ENCODE measurements at regions not wholly inside any gene's neighbourhood (a gene's known extent, or its start where the extent isn't known, plus 50 kb on each side); places are given as distances from the start of the nearest gene placed in this dataset.

GRCh38 chr18:70491734-70492348, 203.0 kb downstream of the SOCS6 start:
- no peaks in the 10 kb centered on the region for H3K36me3 ChIP-seq
- DNase-seq: peak in 1 of 2 donors; percentile 58

GRCh38 chr18:70489986-70490933, 201.4 kb downstream of the SOCS6 start:
- Histone ChIP-seq H3K9me3 (no peaks in the 10 kb centered on the region), H3K4me3 (no peak overlapping the region), H3K4me1 (no peaks in the 10 kb centered on the region), H3K27me3 (peaks cover 0 to 4% of the 10 kb centered on the region in 2 donors), H3K36me3 (no peaks in the 10 kb centered on the region), H3K27ac (no peak overlapping the region)
- peak in 1 of 2 donors; percentile 37 for DNase-seq
- TF ChIP-seq CTCF (IDR thresholded peaks at IDR 0.05): peak; percentile 50 to 58
- intact Hi-C loops (cut with DNase I; ENCODE audit: low total_unique reads): no loop called here

More at GRCh38 chr18:70491734-70492348, 203.0 kb downstream of the SOCS6 start:
- Histone ChIP-seq H3K4me3 (no peak overlapping the region), H3K27ac (no peak overlapping the region), H3K27me3 (peaks cover 0 to 4% of the 10 kb centered on the region in 2 donors), H3K4me1 (no peaks in the 10 kb centered on the region), H3K9me3 (no peaks in the 10 kb centered on the region)
- TF ChIP-seq CTCF (IDR thresholded peaks at IDR 0.05): peak; percentile 46 to 59
- intact Hi-C loops (cut with DNase I; ENCODE audit: low total_unique reads): no loop called here

- no peaks in the 10 kb centered on the region for H3K9me3 ChIP-seq
- no peaks in the 10 kb centered on the region for H3K36me3 ChIP-seq
- no peak overlapping the region for H3K4me3 ChIP-seq
- peaks cover 0 to 7% of the 10 kb centered on the region in 2 donors for H3K27me3 ChIP-seq
- no peak overlapping the region for H3K27ac ChIP-seq
- intact Hi-C loops (cut with DNase I; ENCODE audit: low total_unique reads): no loop called here
- H3K4me1 ChIP-seq: no peaks in the 10 kb centered on the region
- TF ChIP-seq CTCF (IDR thresholded peaks at IDR 0.05): no peak
- no peak for DNase-seq
These were observed 200.7 kb downstream of the SOCS6 start for GRCh38 chr18:70489571-70489970.

GRCh38 chr18:70469916-70470315, 181.1 kb downstream of the SOCS6 start:
- no peaks in the 10 kb centered on the region for H3K4me1 ChIP-seq
- TF ChIP-seq CTCF (IDR thresholded peaks at IDR 0.05): no peak
- H3K4me3 ChIP-seq: no peak overlapping the region
- H3K27ac ChIP-seq: no peak overlapping the region
- intact Hi-C loops (cut with DNase I; ENCODE audit: low total_unique reads): no loop called here
- no peak for DNase-seq
- no peaks in the 10 kb centered on the region for H3K36me3 ChIP-seq
- H3K27me3 ChIP-seq: no peaks in the 10 kb centered on the region
- H3K9me3 ChIP-seq: no peaks in the 10 kb centered on the region

- no peak for DNase-seq
- Histone ChIP-seq H3K4me3 (no peak overlapping the region), H3K4me1 (peaks cover 0 to 9% (median 6%) of the 10 kb centered on the region in 4 donors), H3K9me3 (no peaks in the 10 kb centered on the region), H3K27ac (no peak overlapping the region), H3K36me3 (no peaks in the 10 kb centered on the region), H3K27me3 (no peaks in the 10 kb centered on the region)
- intact Hi-C loops (cut with DNase I; ENCODE audit: low total_unique reads): no loop called here
- no peak for TF ChIP-seq CTCF (IDR thresholded peaks at IDR 0.05)
These were observed 180.2 kb downstream of the SOCS6 start for GRCh38 chr18:70468861-70469547.

All from tibial artery (tissue), 4 donors.